Kasumi-1 (cell line): ENCODE measurements at regions not wholly inside any gene's neighbourhood (a gene's known extent, or its start where the extent isn't known, plus 50 kb on each side); places are given as distances from the start of the nearest gene placed in this dataset.
"Not testable (repeated sequence)": the region's sequence is repeated elsewhere in the genome, so short reads cannot be mapped to it uniquely, and the experiment has no call there.

Experiments
- DNase-seq, 2 experiments: peaks; one replicate each; lab custom pipeline; 2025; lab: John Stamatoyannopoulos, UW

GRCh38 chr3:170814822-170815221 lies 55.2 kb downstream of the RPL22L1 start:
- no peak for DNase-seq

GRCh38 chr3:170813266-170813665 lies 56.7 kb downstream of the RPL22L1 start:
- DNase-seq = no peak

DNA sequence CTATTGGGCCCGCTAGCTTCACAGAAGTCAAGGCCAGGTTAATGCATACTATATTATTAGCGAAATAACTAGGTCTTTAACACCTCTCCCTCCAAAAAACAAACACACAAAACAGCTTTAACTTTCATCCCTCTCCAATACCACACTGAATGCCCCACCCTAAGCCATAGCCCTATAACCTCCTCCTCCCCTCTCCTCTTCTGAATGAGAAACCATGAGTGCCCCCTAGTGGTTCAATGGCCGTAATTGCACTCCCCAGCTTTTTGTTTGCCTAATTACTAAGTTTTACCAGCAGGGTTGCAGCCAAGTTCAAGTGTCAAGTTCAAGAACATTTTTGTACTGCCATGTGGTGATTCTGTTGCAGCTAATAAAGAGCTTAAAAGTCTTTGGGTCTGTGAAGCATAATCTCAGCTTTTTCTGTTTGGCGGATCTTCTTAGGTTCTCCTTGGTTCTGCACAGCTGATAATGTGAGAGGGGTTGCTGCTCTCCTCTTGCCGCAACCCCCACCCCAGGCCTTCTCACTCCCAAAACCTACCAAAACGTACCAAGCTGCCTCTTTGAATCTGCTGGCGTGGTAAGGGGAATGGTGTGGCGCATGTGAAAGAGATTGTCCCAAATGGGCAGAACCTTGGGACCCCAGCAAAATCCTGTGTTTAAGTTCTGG lies 57.9 kb downstream of the RPL22L1 start:
- DNase-seq = peak; percentile 90 to 91

DNA sequence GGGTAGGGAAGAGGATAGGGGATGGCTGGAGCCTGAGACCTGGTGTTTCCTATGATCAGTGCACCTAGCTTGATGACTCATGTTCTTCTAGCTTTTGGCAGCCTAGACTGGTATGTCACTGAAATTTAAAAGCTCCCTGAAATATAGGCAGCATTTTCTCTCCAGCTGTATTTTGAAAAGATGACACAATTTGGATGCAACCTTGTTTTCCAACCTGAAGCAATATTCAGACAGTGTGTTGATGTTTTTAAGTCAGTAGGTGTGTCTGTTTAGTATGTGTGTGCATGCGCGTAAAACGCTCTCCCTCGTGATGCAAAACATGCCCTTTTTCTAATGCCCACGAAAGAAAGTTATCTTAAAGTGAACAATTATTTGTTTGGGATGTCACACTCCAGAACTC lies 58.5 kb downstream of the RPL22L1 start:
- peak in 1 of 2 experiments; percentile 9 for DNase-seq

- no peak for DNase-seq
These were observed 60.0 kb downstream of the RPL22L1 start for GRCh38 chr3:170809975-170810357.

- DNase-seq = peak; percentile 57 to 67
These were observed 60.7 kb downstream of the RPL22L1 start for GRCh38 chr3:170809007-170809974.

- DNase-seq = no peak
These were observed 62.0 kb downstream of the RPL22L1 start for GRCh38 chr3:170808041-170808440.

- no peak for DNase-seq
These were observed 63.3 kb downstream of the RPL22L1 start for GRCh38 chr3:170806676-170807075.

DNA sequence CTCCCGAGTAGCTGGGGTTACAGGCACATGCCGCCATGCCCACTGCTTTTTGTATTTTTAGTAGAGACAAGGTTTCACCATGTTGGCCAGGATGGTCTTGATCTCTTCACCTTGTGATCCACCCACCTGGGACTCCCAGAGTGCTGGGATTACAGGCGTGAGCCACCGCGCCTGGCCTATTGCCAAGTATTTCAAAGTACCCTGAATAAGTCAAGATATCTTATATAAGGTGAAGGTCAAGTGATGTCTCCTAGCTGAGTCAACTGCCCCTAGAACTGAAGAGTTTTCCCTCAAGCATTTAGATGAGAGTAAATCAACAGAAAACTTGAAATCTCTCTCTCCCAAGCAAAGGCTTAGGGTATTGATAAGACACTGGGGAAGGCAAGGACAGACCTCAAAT lies 63.9 kb downstream of the RPL22L1 start:
- DNase-seq = no peak

DNA sequence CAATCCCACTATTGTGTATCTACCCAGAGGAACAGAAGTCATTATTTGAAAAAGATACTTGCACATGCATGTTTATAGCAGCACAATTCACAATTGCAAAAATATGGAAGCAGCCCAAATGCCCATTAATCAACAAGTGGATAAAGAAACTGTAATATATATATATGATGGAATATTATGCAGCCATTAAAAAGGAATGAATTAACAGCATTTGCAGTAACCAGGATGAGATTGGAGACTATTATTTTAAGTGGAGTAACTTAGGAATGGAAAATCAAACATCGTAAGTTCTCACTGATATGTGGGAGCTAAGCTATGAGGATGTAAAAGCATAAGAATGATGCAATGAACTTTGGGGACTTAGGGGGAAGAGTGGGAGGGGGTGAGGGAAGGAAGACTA lies 64.7 kb downstream of the RPL22L1 start:
- DNase-seq = not testable (repeated sequence)

GRCh38 chr3:170804634-170805033 lies 65.4 kb downstream of the RPL22L1 start:
- DNase-seq = not testable (repeated sequence)

- DNase-seq = no peak
These were observed 65.9 kb downstream of the RPL22L1 start for GRCh38 chr3:170804078-170804477.

- DNase-seq = no peak
These were observed 67.5 kb downstream of the RPL22L1 start for GRCh38 chr3:170802164-170803151.

- no peak for DNase-seq
These were observed 68.4 kb downstream of the RPL22L1 start for GRCh38 chr3:170801597-170801996.

DNA sequence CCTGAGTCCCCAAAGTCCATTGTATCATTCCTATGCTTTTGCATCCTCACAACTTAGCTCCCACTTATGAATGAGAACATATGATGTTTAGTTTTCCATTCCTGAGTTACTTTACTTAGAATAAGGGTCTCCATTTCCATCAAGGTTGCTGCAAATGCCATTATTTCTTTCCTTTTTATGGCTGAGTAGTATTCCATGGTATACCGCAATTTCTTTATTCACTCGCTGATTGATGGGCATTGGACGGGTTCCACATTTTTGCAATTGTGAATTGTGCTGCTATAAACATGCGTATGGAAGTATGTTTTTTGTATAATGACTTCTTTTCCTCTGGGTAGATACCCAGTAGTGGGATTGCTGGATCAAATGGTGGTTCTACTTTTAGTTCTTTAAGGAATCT lies 69.7 kb downstream of the RPL22L1 start:
- DNase-seq = not testable (repeated sequence)

DNA sequence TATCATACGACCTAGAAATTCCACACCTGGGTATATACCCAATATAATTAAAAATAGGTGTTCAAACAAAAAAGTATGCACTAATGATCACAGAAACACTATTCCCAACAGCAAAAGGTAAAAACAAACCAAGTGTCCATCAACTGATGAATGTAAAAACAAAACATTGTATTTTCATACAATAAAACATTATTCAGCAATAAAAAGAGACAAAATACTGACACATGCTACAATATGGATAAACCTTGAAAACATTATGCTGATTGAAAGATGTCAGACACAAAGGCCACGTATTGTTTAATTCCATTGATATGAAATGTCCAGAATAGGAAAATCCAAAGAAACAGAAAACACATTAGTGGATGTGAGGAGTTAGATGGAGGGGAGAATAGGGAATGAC lies 71.0 kb downstream of the RPL22L1 start:
- no peak for DNase-seq

GRCh38 chr3:170797685-170798084 lies 72.3 kb downstream of the RPL22L1 start:
- DNase-seq = no peak

DNA sequence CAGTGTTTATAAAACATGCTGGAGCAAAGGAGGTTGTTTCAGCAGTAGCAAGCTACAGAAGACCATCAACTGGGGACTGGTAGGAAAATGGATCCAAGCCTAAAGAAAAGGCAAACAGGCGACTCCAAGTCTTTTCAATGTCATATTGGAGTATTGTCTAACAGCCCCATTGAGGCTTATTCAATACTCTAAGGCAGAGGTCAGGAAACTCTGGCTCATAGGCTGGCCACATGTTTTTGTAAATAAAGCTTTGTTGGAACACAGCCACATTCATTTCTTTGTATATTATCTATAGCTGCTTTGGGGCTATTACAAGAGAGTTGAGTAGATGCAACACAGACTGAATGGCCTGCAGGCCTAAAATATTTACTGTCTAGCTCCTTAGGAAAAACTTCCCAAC lies 77.5 kb downstream of the RPL22L1 start:
- DNase-seq = no peak

GRCh38 chr3:170790647-170791046 lies 79.3 kb downstream of the RPL22L1 start:
- no peak for DNase-seq

- no peak for DNase-seq
These were observed 82.5 kb downstream of the RPL22L1 start for GRCh38 chr3:170787464-170787863.

GRCh38 chr3:170785454-170785853 lies 84.5 kb downstream of the RPL22L1 start:
- no peak for DNase-seq

- no peak for DNase-seq
These were observed 85.6 kb downstream of the RPL22L1 start for GRCh38 chr3:170784406-170784805.
